Pons (tissue), 1 donor: ENCODE measurements at regions not wholly inside any gene's neighbourhood (a gene's known extent, or its start where the extent isn't known, plus 50 kb on each side); places are given as distances from the start of the nearest gene placed in this dataset.
A peak's percentile ranks its signal among the peaks of the same experiment; 100 is the strongest.

Experiments
- DNase-seq: peaks from one replicate; pipeline ENCODE4 v3.0.0-alpha.2; 2016; ENCODE audit warnings: low spot score

GRCh38 chr14:86897704-86898513 is 1095.1 kb downstream of the GALC start:
- DNase-seq: no peak

DNA sequence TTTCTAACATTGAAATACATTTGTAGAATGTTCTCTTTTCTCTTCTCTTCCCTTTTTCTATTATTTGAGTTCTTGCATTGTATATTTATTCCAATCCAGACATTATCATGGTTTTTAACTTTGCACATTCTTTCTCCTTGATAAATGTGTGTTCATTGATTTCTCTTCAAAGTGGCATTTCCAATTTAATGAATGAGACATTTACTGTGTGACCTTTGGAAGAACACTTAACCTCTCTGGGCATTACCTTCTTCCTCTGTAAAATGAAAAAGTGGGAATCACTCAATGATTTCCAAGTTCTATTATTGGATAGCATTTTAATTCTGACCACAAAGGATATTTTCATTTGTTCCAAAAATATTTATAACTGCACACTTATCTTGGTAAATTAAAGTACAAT is 1095.8 kb downstream of the GALC start:
- no peak for DNase-seq

DNA sequence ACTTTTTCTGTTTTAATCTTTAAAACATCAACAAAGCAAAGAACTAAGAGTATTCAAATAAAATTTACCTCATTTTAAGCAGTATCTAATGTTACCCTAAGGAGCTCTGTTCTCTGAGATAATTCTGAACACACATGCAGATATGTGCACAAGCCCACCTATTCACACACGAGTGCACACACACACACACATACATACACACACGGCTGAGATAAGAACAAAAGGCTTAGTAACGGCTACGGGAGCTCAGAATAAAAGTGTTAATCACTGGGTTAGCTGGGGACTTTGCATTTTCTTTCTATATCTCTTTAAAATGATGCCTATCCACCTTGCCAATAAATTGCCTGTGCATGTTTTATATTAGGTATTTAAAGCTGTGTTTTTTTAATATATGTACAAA is 1096.3 kb downstream of the GALC start:
- no peak for DNase-seq

DNA sequence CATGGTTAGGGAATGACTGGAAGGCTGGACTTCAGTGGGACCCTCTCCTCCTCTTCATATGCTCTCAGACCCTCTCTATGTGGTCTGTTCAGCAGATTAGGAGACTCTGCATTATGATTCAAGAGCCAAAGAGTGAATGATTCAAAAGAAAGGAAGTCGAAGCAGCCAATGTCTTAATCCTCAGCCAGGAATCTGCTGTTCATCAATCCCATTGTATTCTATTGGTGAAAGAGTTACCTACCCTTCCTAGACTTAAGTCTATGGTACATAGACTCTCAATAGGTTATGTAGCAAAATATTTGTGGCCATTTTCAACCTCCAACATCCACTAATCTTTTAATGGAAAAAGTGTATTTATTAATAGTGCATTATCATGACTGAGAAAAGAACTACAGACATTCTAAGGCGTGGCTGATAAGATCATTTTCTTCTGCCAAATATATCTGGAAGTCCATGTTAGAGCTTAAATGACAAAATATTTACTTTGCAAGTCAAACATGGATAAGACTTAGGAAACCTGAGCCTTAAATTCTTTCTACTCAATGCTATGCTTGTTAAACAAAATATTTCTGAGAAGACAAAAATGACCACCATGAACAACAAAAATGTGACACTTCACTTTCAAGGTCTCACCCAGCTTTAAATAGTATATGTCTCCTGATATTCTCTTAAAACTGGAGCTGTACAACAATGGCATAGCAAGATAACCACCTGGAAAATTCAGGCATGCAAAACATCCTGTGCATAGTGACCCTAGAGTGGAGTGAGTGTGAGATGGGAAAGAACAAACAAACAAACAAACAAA is 1100.6 kb downstream of the GALC start:
- no peak for DNase-seq

DNA sequence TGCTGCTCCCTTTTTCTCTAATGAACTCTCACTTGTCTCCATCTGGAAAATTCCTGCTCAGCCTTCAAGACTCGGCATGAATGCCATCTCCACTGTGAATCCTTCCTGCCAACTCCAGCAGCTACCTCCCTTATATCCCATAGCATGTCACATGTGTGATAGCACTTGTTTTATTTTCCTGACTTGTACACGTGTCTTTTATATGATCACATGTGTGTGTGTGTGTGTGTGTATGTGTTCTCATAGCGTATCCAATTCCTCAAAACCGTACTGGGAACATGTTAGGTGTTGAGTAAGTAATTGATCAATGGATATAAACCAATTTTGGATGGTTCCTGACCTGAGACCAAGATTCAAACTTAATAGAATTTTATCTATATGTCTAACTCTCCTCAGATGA is 1107.7 kb downstream of the GALC start:
- DNase-seq: no peak

DNA sequence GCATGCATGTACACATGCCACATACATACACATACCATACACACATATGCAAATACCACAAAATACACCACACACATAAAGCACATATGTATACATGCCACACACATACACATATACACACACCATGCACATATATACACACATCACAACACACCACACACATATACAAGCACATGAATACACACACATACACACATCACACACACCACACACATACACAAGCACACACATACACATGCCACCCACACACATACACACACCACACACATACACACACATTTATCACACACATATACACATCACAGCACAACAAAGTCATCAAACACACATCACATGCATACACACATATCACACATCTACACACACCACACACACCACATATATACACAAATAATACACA is 1108.5 kb downstream of the GALC start:
- no peak for DNase-seq

- DNase-seq: no peak
Measured at GRCh38 chr14:86882818-86883217, 1110.2 kb downstream of the GALC start.

DNA sequence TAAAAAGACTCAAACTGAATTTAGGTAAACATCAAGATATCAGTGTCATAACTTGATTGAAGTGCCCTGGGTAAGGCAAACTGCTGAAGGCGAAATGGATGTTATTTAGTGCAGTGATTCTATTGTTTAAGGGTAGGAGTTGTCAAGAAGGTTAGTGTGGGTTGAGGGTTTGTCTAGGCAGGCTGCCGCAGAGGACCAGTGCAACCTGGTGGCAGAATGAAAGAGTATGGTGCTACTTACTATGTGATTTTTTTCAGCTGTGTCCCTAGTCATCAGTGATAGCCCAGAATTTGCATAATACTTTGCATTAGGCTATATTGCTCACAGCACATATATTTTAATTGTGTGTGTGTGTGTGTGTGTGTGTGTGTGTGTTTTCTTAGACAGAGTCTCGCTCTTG is 1127.0 kb downstream of the GALC start:
- no peak for DNase-seq

DNA sequence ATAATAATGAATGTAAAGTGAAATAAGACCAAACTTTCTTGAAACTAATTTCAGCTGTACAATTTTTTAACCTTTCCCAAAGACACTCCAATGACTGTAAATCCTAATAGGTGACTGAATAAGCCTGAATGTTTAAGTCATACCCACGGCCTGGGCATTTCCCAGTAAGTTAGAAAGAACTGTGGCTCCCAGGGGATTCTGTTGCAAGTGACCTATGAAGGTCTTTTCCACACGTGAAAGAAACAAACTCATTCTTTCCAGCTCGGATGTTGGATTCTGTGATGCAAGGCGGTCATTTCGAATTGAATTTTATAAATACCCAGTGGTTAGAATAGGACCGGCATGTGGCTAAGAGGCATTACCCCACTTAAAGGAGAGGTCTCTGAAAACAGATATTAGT is 1134.4 kb downstream of the GALC start:
- no peak for DNase-seq

DNA sequence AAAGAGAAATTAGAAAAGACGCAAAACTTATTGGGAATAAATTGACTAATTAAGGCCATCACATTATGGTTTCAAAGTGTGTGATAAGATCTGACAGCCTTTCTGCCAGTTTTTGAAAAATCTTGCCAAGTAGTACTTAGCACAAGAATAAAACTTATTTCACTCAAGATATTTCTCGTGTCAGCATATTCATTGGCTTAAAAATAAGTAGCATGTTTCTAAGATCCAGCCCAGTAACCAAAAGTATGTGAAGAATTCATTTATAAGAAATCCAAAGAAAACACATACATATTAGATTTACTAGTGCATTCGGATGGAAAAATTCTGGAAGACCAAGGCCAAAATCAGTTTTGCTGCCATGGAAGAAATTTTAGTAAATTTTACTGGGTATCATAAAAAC is 1135.0 kb downstream of the GALC start:
- DNase-seq: no peak

- no peak for DNase-seq
Measured at GRCh38 chr14:86852530-86852929, 1140.5 kb downstream of the GALC start.

GRCh38 chr14:86847140-86847539 is 1145.8 kb downstream of the GALC start:
- no peak for DNase-seq

DNA sequence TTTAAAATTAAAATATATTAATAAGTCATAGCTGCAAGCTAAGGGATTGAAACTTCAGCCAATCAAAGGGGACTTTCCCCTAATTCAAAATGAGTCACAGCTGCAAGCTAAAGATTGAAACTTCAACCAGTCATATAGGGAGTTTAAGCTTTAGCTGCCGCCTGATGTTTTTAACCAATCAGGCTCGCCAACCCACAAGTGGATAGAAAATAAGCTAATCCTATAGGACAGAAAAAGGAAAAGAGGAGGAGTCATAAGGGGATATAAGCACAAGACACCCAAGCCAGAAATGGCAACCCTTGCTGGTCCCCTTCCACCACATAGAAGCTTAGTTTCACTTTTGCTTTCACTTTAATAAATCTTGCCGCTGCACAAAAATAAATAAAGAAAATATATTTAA is 1154.6 kb downstream of the GALC start:
- no peak for DNase-seq

DNA sequence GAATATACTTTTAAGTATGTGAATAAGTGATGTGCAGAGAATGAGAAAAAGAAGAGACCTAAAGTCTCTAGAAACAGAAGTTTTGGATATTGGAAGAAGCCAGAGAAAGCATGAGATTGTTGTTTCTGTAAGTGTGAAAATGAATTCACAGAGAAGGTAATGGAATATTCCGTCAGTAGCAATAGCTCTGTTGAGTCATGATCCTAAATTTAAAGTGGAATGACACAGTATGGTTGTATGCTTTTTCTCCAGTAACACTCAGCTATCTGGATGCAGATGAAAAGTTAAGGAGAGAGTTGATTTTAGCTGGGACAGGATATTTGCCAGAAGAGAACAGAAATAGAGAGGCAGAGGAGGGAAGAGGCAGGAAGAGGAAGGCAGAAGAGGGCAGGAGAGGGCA is 1166.3 kb downstream of the GALC start:
- DNase-seq: no peak

DNA sequence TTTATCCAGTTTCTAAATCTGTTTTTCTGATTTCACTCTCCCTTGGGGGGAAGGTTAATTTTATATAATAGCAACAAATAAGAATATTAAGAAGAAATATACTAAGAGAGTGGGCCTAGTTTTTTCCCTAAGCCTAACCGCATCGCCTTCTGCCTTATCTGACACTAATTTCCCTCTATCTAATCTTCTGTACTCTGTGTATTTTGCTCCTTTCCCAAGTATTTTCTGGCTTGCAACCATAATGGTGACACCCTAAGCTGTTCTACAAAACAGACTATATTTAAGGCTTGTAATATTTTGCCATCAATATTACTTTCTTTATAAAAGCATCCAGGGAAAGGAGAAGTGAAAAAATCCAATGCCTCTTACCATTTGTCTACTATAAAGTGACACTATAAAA is 1168.8 kb downstream of the GALC start:
- DNase-seq: no peak

- no peak for DNase-seq
Measured at GRCh38 chr14:86823581-86823980, 1169.4 kb downstream of the GALC start.

- no peak for DNase-seq
Measured at GRCh38 chr14:86815341-86815740, 1177.6 kb downstream of the GALC start.

GRCh38 chr14:86802726-86803125 is 1190.3 kb downstream of the GALC start:
- no peak for DNase-seq

DNA sequence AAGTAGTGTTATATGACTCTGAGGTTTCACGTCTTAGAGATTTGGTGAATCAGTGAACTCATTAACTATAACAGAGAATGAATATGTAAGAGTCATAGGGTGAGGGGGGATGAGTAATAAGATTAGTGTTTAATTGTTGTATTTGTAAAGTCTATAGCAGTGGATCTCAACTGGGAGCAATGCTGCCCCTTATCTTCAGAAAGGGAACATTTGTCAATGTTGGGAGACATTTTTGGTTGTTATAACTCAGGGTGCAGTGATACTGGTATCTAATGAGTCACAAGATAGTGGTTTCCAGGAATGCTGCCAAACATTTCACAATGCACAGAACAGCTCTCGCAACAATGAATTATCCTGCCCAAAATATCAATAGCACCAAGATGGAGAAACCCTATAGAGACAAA is 1193.7 kb downstream of the GALC start:
- no peak for DNase-seq

- DNase-seq: no peak
Measured at GRCh38 chr14:86798330-86798729, 1194.7 kb downstream of the GALC start.

GRCh38 chr14:86797075-86797351 is 1196.0 kb downstream of the GALC start:
- no peak for DNase-seq

DNA sequence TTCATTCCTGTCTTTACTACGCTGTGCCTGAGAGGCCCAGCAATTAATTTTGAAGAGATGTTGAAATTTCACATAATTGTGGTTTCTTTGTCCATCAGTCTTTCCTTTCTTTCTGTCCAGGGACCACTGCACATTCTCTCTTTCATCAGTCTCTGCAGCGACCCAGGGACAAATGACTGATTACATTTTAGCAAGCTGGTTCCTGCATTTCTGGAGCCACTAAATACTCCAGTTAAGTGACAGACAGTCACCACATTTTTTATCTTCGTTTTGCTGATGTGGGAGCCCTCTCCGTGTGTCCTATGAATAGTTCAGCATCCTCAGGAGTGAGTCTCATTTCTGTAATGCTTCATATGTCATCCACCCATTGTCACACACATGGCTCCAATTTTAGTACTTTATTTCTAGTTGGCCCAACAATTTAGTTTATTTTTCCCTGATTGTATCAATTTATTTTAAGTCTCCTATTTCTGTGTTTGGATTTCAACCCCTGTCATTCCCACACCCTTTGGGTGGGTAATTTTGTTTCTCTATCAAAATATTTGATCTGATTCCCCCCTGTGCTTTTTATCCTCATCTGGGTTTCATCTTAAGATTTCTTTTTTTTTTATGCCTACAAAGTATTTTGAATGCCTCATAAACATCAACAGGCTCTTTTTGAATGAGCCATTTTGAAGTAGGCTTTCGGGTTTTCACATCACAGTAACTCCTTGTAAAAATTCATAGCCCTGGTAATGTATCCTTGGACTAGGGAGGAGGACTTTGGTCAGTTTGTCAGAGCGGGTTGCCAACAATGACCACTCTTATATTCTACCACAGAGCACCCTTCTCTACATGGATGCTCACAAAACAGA is 1196.5 kb downstream of the GALC start:
- DNase-seq: peak; percentile 4

- no peak for DNase-seq
Measured at GRCh38 chr14:86794689-86795088, 1198.3 kb downstream of the GALC start.
